ENCODE measurements at regions not wholly inside any gene's neighbourhood (a gene's known extent, or its start where the extent isn't known, plus 50 kb on each side); places are given as distances from the start of the nearest gene placed in this dataset.
"Not testable (repeated sequence)": the region's sequence is repeated elsewhere in the genome, so short reads cannot be mapped to it uniquely, and the experiment has no call there.

- H3K4me3 ChIP-seq (ENCODE audit: low read depth, low read length), result no peak overlapping the region
- no peak for TF ChIP-seq CTCF (IDR thresholded peaks at IDR 0.05; ENCODE audit: borderline replicate concordance, insufficient read depth, low read depth, low read length)
Observed at GRCh38 chr10:65083222-65083621, 1562.0 kb downstream of the REEP3 start.

- H3K4me3 ChIP-seq (ENCODE audit: low read depth, low read length), result no peak overlapping the region
- TF ChIP-seq CTCF (IDR thresholded peaks at IDR 0.05; ENCODE audit: borderline replicate concordance, insufficient read depth, low read depth, low read length), result no peak
Observed at GRCh38 chr10:65090991-65091390, 1569.8 kb downstream of the REEP3 start.

GRCh38 chr10:65100146-65100545, 1578.9 kb downstream of the REEP3 start:
- H3K4me3 ChIP-seq (ENCODE audit: low read depth, low read length), result no peak overlapping the region
- TF ChIP-seq CTCF (IDR thresholded peaks at IDR 0.05; ENCODE audit: borderline replicate concordance, insufficient read depth, low read depth, low read length), result no peak

- not testable (repeated sequence) for H3K4me3 ChIP-seq (ENCODE audit: low read depth, low read length)
Observed at GRCh38 chr10:65100881-65101280, 1579.7 kb downstream of the REEP3 start.

GRCh38 chr10:65110009-65110408, 1588.8 kb downstream of the REEP3 start:
- no peak overlapping the region for H3K4me3 ChIP-seq (ENCODE audit: low read depth, low read length)
- no peak for TF ChIP-seq CTCF (IDR thresholded peaks at IDR 0.05; ENCODE audit: borderline replicate concordance, insufficient read depth, low read depth, low read length)

- H3K4me3 ChIP-seq (ENCODE audit: low read depth, low read length), result not testable (repeated sequence)
Observed at GRCh38 chr10:65111059-65111458, 1589.9 kb downstream of the REEP3 start.

GRCh38 chr10:65112573-65112972, 1591.4 kb downstream of the REEP3 start:
- H3K4me3 ChIP-seq (ENCODE audit: low read depth, low read length), result no peak overlapping the region
- TF ChIP-seq CTCF (IDR thresholded peaks at IDR 0.05; ENCODE audit: borderline replicate concordance, insufficient read depth, low read depth, low read length), result no peak

- TF ChIP-seq CTCF (IDR thresholded peaks at IDR 0.05; ENCODE audit: borderline replicate concordance, insufficient read depth, low read depth, low read length), result no peak
Observed at GRCh38 chr10:65123120-65123519, 1601.9 kb downstream of the REEP3 start.

More at GRCh38 chr10:65123120-65123519, 1601.9 kb downstream of the REEP3 start:
- H3K4me3 ChIP-seq (ENCODE audit: low read depth, low read length), result no peak overlapping the region

Data from GM12875 (cell line).